22Rv1 (cell line): ENCODE measurements at regions not wholly inside any gene's neighbourhood (a gene's known extent, or its start where the extent isn't known, plus 50 kb on each side); places are given as distances from the start of the nearest gene placed in this dataset.

ENCODE experiments used
- CTCF ChIP-seq: fragments of 450-650 bp; IDR thresholded peaks from 2 replicates; pipeline ENCODE4 v1.5.1; 2017; ENCODE audit warnings: mild to moderate bottlenecking
- ZFX ChIP-seq: fragments of 450-650 bp; IDR thresholded peaks from 2 replicates; pipeline ENCODE4 v1.6.1; 2017; ENCODE audit warnings: antibody characterized with exemption, borderline replicate concordance

- TF ChIP-seq CTCF (no peak), ZFX (no peak)
Observed at GRCh38 chr4:187460016-187460415, 535.6 kb upstream of the ZFP42 start.
